MCF 10A (cell line): ENCODE measurements at regions not wholly inside any gene's neighbourhood (a gene's known extent, or its start where the extent isn't known, plus 50 kb on each side); places are given as distances from the start of the nearest gene placed in this dataset.

ENCODE experiments used
- BruUV-seq: library from RNA; stranded (reverse); fragments of 400-500 nt; replicated peaks from 2 replicates; lab custom pipeline; 2021; lab: Mats Ljungman, UMichigan
- CTCF ChIA-PET: fragments of 300-600 bp; sonication (Branson Sonifier 250); formaldehyde crosslinking; extraction: SDS; loops from one replicate; lab custom pipeline; 2021; ENCODE audit warnings: antibody characterized with exemption, inconsistent platforms; lab: Yijun Ruan, JAX
- POLR2A ChIA-PET: fragments of 300-600, 350-650 bp; sonication (Branson Sonifier 250); formaldehyde crosslinking; extraction: SDS; loops from one replicate; lab custom pipeline; 2020; ENCODE audit warnings: antibody characterized with exemption, inconsistent platforms; lab: Yijun Ruan, JAX
- DNase-seq: peaks from one replicate; pipeline ENCODE4 v3.0.0-alpha.2; 2018; ENCODE audit not compliant: unreplicated experiment
- H3K27ac Mint-ChIP-seq: one replicate; pipeline ENCODE4 v1.8.0; 2022; ENCODE audit warnings: mild to moderate bottlenecking, low read depth, mixed read lengths; ENCODE audit not compliant: unreplicated experiment
- H3K27me3 Mint-ChIP-seq: one replicate; pipeline ENCODE4 v1.8.0; 2022; ENCODE audit warnings: mixed read lengths; ENCODE audit not compliant: insufficient read depth, unreplicated experiment
- H3K36me3 Mint-ChIP-seq: one replicate; pipeline ENCODE4 v1.8.0; 2022; ENCODE audit warnings: mild to moderate bottlenecking, moderate library complexity, mixed read lengths; ENCODE audit not compliant: insufficient read depth, unreplicated experiment
- H3K4me1 Mint-ChIP-seq: one replicate; pipeline ENCODE4 v1.8.0; 2022; ENCODE audit warnings: mixed read lengths; ENCODE audit not compliant: insufficient read depth, unreplicated experiment
- H3K4me3 Mint-ChIP-seq: one replicate; pipeline ENCODE4 v1.8.0; 2022; ENCODE audit warnings: mild to moderate bottlenecking, moderate library complexity, mixed read lengths; ENCODE audit not compliant: unreplicated experiment
- H3K9me3 Mint-ChIP-seq: one replicate; pipeline ENCODE4 v1.8.0; 2022; ENCODE audit warnings: mixed read lengths; ENCODE audit not compliant: unreplicated experiment
- CTCF ChIP-seq: fragments of 200-600 bp; IDR thresholded peaks from one replicate; pipeline ENCODE4 v1.8.0; 2022; ENCODE audit warnings: antibody characterized with exemption, mild to moderate bottlenecking; ENCODE audit not compliant: unreplicated experiment
- intact Hi-C: fragments of 100-400 bp; cut with micrococcal nuclease; formaldehyde crosslinking; loops from 2 replicates; pipeline ENCODE4 v1.14.1; 2022

- POLR2A ChIA-PET = no interaction called here
- no TSS peak for BruUV-seq
- H3K4me3 Mint-ChIP-seq = no peak overlapping the region
Observed at GRCh38 chr18:1392865-1393734, 488.4 kb downstream of the ADCYAP1 start.

GRCh38 chr18:1393929-1394328, 489.3 kb downstream of the ADCYAP1 start:
- TF ChIP-seq CTCF = no peak
- H3K27me3 Mint-ChIP-seq = no peaks in the 10 kb centered on the region
- H3K27ac Mint-ChIP-seq = no peak overlapping the region
- CTCF ChIA-PET = no interaction called here
- POLR2A ChIA-PET = no interaction called here
- H3K4me3 Mint-ChIP-seq = no peak overlapping the region
- no TSS peak for BruUV-seq
- intact Hi-C loops = no loop called here
- H3K4me1 Mint-ChIP-seq = no peaks in the 10 kb centered on the region
- no peaks in the 10 kb centered on the region for H3K36me3 Mint-ChIP-seq
- no peak for DNase-seq
- no peaks in the 10 kb centered on the region for H3K9me3 Mint-ChIP-seq

More at GRCh38 chr18:1392865-1393734, 488.4 kb downstream of the ADCYAP1 start:
- CTCF ChIA-PET = no interaction called here
- H3K4me1 Mint-ChIP-seq = no peaks in the 10 kb centered on the region
- no peaks in the 10 kb centered on the region for H3K27me3 Mint-ChIP-seq
- no peak overlapping the region for H3K27ac Mint-ChIP-seq
- no peak for TF ChIP-seq CTCF
- intact Hi-C loops = no loop called here
- no peaks in the 10 kb centered on the region for H3K36me3 Mint-ChIP-seq
- peaks cover 2% of the 10 kb centered on the region for H3K9me3 Mint-ChIP-seq
- no peak for DNase-seq

- Mint-ChIP-seq H3K4me1 (no peaks in the 10 kb centered on the region), H3K9me3 (no peaks in the 10 kb centered on the region), H3K27ac (no peak overlapping the region), H3K36me3 (no peaks in the 10 kb centered on the region), H3K27me3 (no peaks in the 10 kb centered on the region), H3K4me3 (no peak overlapping the region)
- POLR2A ChIA-PET = no interaction called here
- CTCF ChIA-PET = no interaction called here
- no peak for DNase-seq
- no TSS peak for BruUV-seq
- TF ChIP-seq CTCF = no peak
- intact Hi-C loops = no loop called here
Observed at GRCh38 chr18:1394426-1394825, 489.8 kb downstream of the ADCYAP1 start.

GRCh38 chr18:1394966-1395365, 490.3 kb downstream of the ADCYAP1 start:
- no peaks in the 10 kb centered on the region for H3K27me3 Mint-ChIP-seq
- H3K36me3 Mint-ChIP-seq = no peaks in the 10 kb centered on the region
- intact Hi-C loops = no loop called here
- DNase-seq = no peak
- TF ChIP-seq CTCF = no peak
- H3K9me3 Mint-ChIP-seq = no peaks in the 10 kb centered on the region
- ChIA-PET POLR2A (no interaction called here), CTCF (no interaction called here)
- BruUV-seq = no TSS peak
- no peak overlapping the region for H3K27ac Mint-ChIP-seq
- no peaks in the 10 kb centered on the region for H3K4me1 Mint-ChIP-seq
- no peak overlapping the region for H3K4me3 Mint-ChIP-seq
